ENCODE measurements at regions not wholly inside any gene's neighbourhood (a gene's known extent, or its start where the extent isn't known, plus 50 kb on each side); places are given as distances from the start of the nearest gene placed in this dataset.
A peak's percentile ranks its signal among the peaks of the same experiment; 100 is the strongest.

GRCh38 chr2:103367877-103368276, 606.0 kb downstream of the TMEM182 start:
- no peaks in the 10 kb centered on the region for H3K36me3 ChIP-seq (ENCODE audit: control insufficient read depth, insufficient read depth, low read length)
- DNase-seq (ENCODE audit: low read depth) (no peak), FAIRE-seq (no peak)
- H3K27me3 ChIP-seq (ENCODE audit: control insufficient read depth, insufficient read depth, low read length): no peaks in the 10 kb centered on the region
- H3K4me3 ChIP-seq (ENCODE audit: low read depth, low read length): no peak overlapping the region
- TF ChIP-seq CTCF (IDR thresholded peaks at IDR 0.05; ENCODE audit: insufficient read depth, low read length, severe bottlenecking): no peak

GRCh38 chr2:103383541-103383940, 621.7 kb downstream of the TMEM182 start:
- FAIRE-seq (no peak), DNase-seq (ENCODE audit: low read depth) (no peak)
- H3K27me3 ChIP-seq (ENCODE audit: control insufficient read depth, insufficient read depth, low read length): no peaks in the 10 kb centered on the region
- no peak overlapping the region for H3K4me3 ChIP-seq (ENCODE audit: low read depth, low read length)
- no peak for TF ChIP-seq CTCF (IDR thresholded peaks at IDR 0.05; ENCODE audit: insufficient read depth, low read length, severe bottlenecking)
- no peaks in the 10 kb centered on the region for H3K36me3 ChIP-seq (ENCODE audit: control insufficient read depth, insufficient read depth, low read length)

GRCh38 chr2:103386872-103387271, 625.0 kb downstream of the TMEM182 start:
- Histone ChIP-seq H3K27me3 (ENCODE audit: control insufficient read depth, insufficient read depth, low read length) (no peaks in the 10 kb centered on the region), H3K4me3 (ENCODE audit: low read depth, low read length) (no peak overlapping the region), H3K36me3 (ENCODE audit: control insufficient read depth, insufficient read depth, low read length) (no peaks in the 10 kb centered on the region)
- TF ChIP-seq CTCF (IDR thresholded peaks at IDR 0.05; ENCODE audit: insufficient read depth, low read length, severe bottlenecking): no peak
- no peak for FAIRE-seq
- DNase-seq (ENCODE audit: low read depth): no peak

- no peak for DNase-seq (ENCODE audit: low read depth)
- Histone ChIP-seq H3K27me3 (ENCODE audit: control insufficient read depth, insufficient read depth, low read length) (no peaks in the 10 kb centered on the region), H3K4me3 (ENCODE audit: low read depth, low read length) (no peak overlapping the region), H3K36me3 (ENCODE audit: control insufficient read depth, insufficient read depth, low read length) (no peaks in the 10 kb centered on the region)
- FAIRE-seq: no peak
- no peak for TF ChIP-seq CTCF (IDR thresholded peaks at IDR 0.05; ENCODE audit: insufficient read depth, low read length, severe bottlenecking)
Measured at GRCh38 chr2:103387888-103388287, 626.1 kb downstream of the TMEM182 start.

GRCh38 chr2:103396152-103396551, 634.3 kb downstream of the TMEM182 start:
- no peak for DNase-seq (ENCODE audit: low read depth)
- FAIRE-seq: no peak
- H3K4me3 ChIP-seq (ENCODE audit: low read depth, low read length): no peak overlapping the region
- no peaks in the 10 kb centered on the region for H3K36me3 ChIP-seq (ENCODE audit: control insufficient read depth, insufficient read depth, low read length)
- no peak for TF ChIP-seq CTCF (IDR thresholded peaks at IDR 0.05; ENCODE audit: insufficient read depth, low read length, severe bottlenecking)
- H3K27me3 ChIP-seq (ENCODE audit: control insufficient read depth, insufficient read depth, low read length): no peaks in the 10 kb centered on the region

- Histone ChIP-seq H3K36me3 (ENCODE audit: control insufficient read depth, insufficient read depth, low read length) (no peaks in the 10 kb centered on the region), H3K4me3 (ENCODE audit: low read depth, low read length) (no peak overlapping the region), H3K27me3 (ENCODE audit: control insufficient read depth, insufficient read depth, low read length) (no peaks in the 10 kb centered on the region)
- DNase-seq (ENCODE audit: low read depth) (peak; percentile 40), FAIRE-seq (no peak)
- TF ChIP-seq CTCF (IDR thresholded peaks at IDR 0.05; ENCODE audit: insufficient read depth, low read length, severe bottlenecking): no peak
Measured at GRCh38 chr2:103401621-103402020, 639.8 kb downstream of the TMEM182 start.

All from bronchial epithelial cell (primary cell).